Kidney epithelial cell (primary cell): ENCODE measurements at regions not wholly inside any gene's neighbourhood (a gene's known extent, or its start where the extent isn't known, plus 50 kb on each side); places are given as distances from the start of the nearest gene placed in this dataset.

Source experiments
- DNase-seq: peaks from one replicate; pipeline ENCODE4 v3.0.0-alpha.2; 2010; ENCODE audit warnings: low read depth
- H3K27me3 ChIP-seq: 2 replicates; pipeline ENCODE4 v1.6.0; 2011; ENCODE audit warnings: low read length; ENCODE audit not compliant: control insufficient read depth, insufficient read depth
- H3K36me3 ChIP-seq: 2 replicates; pipeline ENCODE4 v1.5.1; 2011; ENCODE audit warnings: low read length; ENCODE audit not compliant: control insufficient read depth, insufficient read depth
- H3K4me3 ChIP-seq: 2 replicates; pipeline ENCODE4 v1.5.1; 2011; ENCODE audit warnings: low read depth, mild to moderate bottlenecking, control low read depth, low read length
- CTCF ChIP-seq: IDR thresholded peaks from 2 replicates; pipeline ENCODE4 v1.5.1; 2011; ENCODE audit warnings: mild to moderate bottlenecking, moderate library complexity, low read length, control low read depth, inconsistent platforms; ENCODE audit not compliant: insufficient read depth, poor library complexity, severe bottlenecking

DNA sequence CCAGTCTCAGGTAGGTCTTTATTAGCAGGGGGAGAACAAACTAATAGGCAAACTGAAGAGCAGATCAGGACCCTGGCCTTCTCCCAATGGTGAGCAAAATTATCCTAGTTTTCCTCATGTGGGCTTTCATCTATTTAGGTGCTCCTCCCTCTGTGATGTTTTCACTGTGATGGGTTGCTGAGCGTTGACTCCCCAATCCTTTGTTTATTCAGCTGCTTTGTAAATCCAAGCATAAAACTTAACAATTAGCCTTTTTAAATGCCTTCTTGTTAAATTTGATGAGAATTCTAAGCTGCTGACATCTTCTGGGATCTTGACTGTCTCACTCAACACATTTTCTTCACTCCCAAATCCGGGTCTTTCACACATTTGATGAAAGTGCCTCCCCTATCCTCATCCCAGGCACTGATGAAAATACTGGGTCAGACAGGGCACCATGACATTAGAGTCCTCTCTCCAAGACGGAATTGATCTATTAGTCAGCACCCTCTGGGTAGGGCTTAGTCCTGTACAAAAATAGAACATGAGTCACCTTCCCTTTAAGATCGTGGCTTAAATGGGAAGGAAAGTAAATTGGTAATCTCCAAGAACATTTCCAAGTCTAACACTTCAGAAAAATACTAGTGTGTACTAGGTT is 199.3 kb upstream of the ISX start:
- Histone ChIP-seq H3K36me3 (no peaks in the 10 kb centered on the region), H3K27me3 (no peaks in the 10 kb centered on the region), H3K4me3 (no peak overlapping the region)
- peak; percentile 61 for DNase-seq
- no peak for TF ChIP-seq CTCF

GRCh38 chr22:34877506-34877905 is 188.5 kb upstream of the ISX start:
- H3K36me3 ChIP-seq = no peaks in the 10 kb centered on the region
- H3K4me3 ChIP-seq = no peak overlapping the region
- H3K27me3 ChIP-seq = no peaks in the 10 kb centered on the region
- peak; percentile 5 for DNase-seq
- no peak for TF ChIP-seq CTCF

- Histone ChIP-seq H3K36me3 (no peaks in the 10 kb centered on the region), H3K27me3 (no peaks in the 10 kb centered on the region), H3K4me3 (no peak overlapping the region)
- no peak for TF ChIP-seq CTCF
- peak; percentile 12 for DNase-seq
These were observed 187.8 kb upstream of the ISX start for GRCh38 chr22:34878171-34878570.

GRCh38 chr22:34879001-34879400 is 187.0 kb upstream of the ISX start:
- no peaks in the 10 kb centered on the region for H3K27me3 ChIP-seq
- H3K36me3 ChIP-seq = no peaks in the 10 kb centered on the region
- H3K4me3 ChIP-seq = no peak overlapping the region
- peak; percentile 31 for DNase-seq
- TF ChIP-seq CTCF = no peak

DNA sequence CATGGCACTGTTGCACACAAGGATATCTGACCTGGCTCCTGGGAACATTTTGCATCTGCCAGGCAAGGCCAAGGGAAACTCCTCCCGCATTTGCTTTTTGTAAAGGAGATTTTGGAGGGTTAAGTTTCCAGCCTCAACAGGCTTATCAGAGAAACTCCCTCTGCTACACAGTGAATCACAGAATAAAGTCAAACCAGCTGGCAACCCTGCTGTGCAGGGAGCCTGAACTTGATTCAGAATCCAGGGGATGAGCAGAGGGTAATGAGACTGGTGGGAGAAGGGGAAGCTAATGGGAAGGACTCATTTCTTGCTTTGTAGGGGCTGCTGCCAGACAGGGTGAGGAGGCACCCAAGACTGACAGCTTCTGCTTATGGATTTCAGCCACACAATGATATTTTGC is 185.3 kb upstream of the ISX start:
- no peak for DNase-seq
- no peaks in the 10 kb centered on the region for H3K36me3 ChIP-seq
- no peaks in the 10 kb centered on the region for H3K27me3 ChIP-seq
- TF ChIP-seq CTCF = no peak
- H3K4me3 ChIP-seq = no peak overlapping the region

GRCh38 chr22:34881453-34881852 is 184.5 kb upstream of the ISX start:
- DNase-seq = no peak
- no peak for TF ChIP-seq CTCF
- Histone ChIP-seq H3K36me3 (no peaks in the 10 kb centered on the region), H3K4me3 (no peak overlapping the region), H3K27me3 (no peaks in the 10 kb centered on the region)
